ENCODE measurements at regions not wholly inside any gene's neighbourhood (a gene's known extent, or its start where the extent isn't known, plus 50 kb on each side); places are given as distances from the start of the nearest gene placed in this dataset.

DNA sequence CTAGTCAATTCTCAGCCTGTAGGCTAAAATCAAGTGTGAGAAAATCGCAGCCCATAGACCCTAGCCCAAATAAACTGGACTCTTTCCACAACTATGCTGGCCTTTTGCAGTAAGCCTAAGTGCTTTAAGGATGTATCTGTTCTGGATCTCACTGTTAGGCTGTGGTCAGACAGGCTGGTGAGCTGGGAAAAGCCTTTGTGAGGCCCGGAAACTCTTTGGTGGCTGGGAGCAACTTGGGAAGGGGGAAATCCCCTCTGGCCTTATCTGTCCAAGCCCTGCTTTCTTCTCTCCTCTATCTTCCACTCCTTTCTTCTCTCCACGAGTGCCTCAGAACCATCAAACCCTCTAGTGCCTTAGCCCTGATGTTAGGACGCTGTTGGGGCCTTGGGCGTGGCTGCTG, 135.4 kb downstream of the LACC1 start:
- ATAC-seq, result no peak
- intact Hi-C loops (cut with DNase I), result no loop called here
- DNase-seq, result no peak

DNA sequence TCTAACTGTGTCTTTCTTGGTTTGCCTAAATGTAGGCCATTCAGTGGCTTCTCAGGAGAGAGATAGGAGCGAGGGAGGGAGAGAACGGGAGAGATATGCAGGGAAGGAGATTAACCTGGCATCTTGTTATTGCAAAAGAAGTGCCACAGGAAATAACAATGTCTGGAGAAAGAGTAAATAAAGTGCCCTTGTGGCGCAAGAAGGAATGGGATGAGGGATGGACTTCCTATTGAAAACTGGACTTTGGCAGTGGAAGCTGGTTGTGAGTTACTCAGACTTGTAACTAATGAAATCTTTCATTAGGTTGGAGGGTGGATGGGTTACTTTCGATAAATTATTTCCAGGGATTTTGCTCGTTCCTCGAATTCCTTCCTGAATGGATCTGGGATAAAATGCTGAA, 136.1 kb downstream of the LACC1 start:
- DNase-seq, result no peak
- intact Hi-C loops (cut with DNase I), result no loop called here
- ATAC-seq, result no peak

DNA sequence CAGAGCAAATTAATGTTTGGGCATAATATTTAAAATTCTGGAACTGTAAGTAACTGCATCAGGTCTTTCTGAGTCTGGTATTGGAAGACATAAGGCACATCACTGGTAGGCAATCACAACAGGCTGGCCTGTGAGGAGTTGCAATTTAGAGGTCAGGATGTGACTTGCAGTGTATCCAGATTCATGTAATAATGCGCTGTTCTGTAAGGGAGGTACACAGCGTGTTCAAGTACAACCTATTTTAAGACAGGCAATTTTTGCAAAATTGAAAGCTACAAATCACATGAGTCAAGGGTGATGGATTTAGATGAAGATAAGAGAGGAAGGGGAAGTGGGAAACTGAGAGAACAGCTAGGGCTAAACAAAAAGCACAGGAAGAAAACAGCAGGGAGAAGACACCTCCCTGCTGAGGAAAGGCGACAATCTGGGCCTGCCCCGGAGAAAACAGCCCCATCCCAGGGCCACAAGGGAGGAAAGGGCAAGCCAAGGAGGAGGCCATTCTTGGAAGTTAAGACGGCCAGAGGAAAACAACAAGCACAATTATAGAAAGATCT, 138.1 kb downstream of the LACC1 start:
- DNase-seq, result no peak
- intact Hi-C loops (cut with DNase I), result no loop called here
- ATAC-seq, result peak in 1 of 2 donors; percentile 10

DNA sequence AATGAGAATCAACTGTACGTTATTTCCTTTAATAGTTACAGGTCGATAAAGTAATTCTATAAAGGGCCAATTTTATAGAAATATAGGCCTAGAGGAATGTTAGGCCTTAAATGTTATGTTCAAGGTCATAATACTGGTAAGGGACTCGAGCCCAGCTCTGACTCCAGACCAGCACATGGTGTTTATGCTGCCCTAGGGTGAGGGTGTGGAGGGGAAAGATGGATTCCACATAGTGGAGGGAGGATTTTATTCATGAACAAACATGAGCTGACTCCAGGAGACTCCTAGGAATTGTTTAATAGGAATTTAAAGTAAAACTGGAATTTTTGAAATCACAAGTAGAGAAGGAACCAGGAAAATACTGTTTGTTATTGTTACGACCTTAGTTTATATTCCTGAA, 139.9 kb downstream of the LACC1 start:
- no peak for DNase-seq
- intact Hi-C loops (cut with DNase I), result no loop called here

DNA sequence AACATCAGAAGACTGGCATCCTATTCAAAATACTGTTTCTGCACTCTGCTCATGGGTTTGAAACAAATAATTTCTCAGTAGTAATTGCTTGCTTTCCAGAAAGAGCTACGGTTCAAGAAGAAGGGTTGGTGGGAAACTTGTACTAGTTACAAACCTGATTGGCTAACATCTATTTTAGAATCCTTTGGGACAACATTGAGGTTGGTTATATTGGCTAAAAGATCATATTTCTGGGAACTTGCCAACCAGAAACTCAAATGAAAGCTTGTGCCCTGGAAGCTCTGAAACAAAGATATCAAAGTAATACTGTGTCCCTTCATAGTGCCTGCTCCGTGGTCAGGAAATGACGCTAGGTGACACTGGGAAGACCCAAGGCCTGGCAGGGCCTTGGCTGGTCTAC, 141.7 kb downstream of the LACC1 start:
- intact Hi-C loops (cut with DNase I), result no loop called here
- DNase-seq, result no peak
- ATAC-seq, result no peak

More for the DNA sequence above, 139.9 kb downstream of the LACC1 start:
- ATAC-seq, result no peak

DNA sequence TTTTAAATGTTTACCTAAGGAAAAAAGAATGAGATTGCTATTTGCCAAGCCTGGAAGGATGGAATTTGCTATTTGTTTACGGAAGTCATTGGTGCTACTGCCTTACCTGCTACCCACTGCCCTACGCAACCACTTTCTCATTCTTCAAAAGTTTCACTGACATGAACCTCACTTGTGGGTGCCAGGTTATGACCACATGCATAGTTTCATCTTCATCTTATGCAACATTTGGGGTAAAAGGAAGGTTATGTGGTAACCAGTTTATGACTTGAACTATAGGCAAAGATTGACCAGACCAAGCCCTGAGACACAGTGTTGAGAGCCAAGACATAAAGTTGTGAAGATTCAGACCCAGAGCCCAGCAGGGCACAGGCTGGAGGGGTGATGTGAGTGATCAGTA, 142.5 kb downstream of the LACC1 start:
- peak in 1 of 2 donors; percentile 82 for ATAC-seq
- no peak for DNase-seq
- intact Hi-C loops (cut with DNase I), result no loop called here

DNA sequence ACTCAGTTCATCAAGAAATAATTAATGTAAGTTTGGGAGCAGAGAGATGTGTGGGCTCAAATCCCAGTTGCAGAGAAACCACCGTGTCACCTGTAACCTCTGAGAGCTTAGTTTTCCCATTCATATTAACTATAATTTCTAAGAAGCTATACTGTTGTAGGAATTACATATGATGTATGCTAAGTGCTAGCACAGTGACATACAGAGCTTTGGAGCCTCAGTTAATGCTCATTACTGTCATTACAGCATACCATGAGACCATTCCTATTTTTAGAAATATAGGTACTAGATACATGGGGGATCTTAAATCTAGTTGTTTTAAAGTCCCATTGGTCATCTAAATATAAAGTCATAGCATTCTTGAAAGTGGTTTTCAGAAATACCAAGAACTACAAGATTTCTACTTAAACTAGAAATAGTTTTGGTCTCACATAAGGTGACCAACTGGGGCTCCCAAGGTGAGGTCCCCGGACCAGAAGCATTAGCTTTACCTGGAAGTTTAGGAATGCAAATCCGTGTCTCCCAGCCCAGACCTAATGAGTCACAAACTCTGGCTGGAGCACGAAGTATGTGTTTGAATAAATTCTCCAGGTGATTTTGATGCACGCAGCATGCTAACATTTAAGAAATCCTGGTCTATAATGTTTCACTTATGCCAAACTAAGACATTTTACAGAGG, 144.6 kb downstream of the LACC1 start:
- no peak for DNase-seq
- ATAC-seq, result no peak
- intact Hi-C loops (cut with DNase I), result no loop called here

DNA sequence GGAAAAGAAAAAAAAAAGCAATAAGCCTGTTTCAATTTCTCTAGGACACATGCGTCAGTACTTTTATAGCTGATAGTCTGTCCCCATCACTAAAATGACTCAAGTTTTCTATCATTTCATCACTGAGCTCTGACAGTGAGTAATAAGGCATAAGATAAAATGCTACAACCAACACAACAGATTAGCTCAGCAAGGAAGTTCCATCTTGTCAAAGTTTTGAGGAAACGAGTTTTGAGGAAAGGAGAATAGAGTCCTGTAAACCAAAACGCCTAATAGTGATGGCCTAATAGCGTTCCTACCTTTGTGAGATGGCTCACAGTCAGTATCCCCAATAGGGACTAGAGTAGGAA, 145.1 kb downstream of the LACC1 start:
- DNase-seq (no peak), ATAC-seq (no peak)
- intact Hi-C loops (cut with DNase I), result no loop called here

DNA sequence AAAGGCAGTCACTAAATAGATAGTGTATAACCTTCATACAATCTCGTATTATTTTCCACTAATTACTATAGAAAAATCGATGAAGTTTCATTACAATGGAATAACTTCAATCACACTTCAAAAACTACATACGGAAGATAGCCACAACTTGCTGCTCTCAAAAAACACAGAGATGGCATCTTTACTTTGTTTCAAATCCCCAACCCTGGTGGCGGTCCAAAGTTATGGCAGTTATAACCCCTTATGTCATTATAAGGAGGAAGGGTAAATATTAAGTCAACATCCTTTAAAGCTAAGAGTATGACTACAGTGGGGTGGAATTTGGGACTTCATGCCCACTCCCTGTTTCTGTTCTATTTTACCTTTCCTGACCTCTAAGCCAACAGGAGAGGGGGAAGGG, 146.5 kb downstream of the LACC1 start:
- intact Hi-C loops (cut with DNase I), result no loop called here
- DNase-seq, result no peak
- ATAC-seq, result no peak

DNA sequence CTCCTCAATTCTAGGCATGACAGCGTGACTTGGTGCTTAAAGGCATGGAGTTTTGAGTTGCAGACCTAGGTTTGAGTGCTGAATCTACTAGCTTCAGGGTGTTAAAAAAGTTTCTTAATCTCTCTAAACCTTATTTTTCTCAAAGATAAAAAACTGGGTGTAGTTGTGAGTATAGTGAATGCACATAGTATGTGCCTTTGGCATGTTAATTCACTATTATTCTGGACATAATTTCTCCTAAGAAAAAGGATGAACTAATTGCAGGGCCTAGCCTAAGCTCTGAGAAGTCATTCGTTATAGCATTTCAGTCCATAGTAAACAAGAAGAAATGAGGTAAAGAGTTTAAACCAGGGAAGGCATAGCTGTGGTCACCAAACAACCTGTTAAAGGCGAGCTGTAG, 149.0 kb downstream of the LACC1 start:
- DNase-seq (no peak), ATAC-seq (no peak)
- intact Hi-C loops (cut with DNase I), result no loop called here

DNA sequence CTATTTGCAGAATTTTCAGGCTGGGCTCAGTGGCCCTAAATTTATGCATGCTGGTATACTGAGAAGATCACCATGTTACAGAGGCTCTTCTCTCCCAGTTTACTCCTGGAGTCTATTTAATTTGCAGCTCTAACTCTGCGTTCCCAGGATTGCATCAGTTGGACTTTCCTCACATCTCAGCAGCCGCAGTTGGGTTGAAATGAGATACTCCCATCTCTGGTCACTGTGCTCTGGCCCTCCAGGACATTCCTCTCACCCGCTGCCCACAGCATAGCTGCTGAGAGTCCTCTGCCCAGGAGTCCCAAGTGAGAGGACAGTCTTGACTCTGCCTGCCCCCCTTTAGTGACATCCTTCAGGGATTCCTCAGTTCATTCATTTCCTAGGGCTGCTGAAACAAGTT, 150.9 kb downstream of the LACC1 start:
- intact Hi-C loops (cut with DNase I), result no loop called here
- no peak for DNase-seq
- ATAC-seq, result no peak

DNA sequence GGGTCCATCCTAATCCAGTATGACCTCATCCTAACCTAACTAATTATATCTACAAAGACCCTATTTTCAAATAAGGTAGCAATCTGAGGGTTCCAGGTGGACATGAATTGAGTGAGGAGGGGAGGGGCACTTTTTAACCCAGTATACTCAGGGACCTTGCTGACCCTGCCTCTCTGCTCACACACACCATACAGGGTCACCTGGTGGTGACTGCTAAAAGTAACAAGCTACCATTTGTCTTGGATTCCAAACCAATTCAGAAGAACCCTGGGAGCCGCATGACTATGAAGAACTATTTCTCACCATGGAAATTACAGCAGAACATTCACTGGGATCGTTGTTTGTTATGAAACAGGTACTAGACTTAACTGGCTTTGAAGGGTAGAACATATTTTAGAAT, 151.9 kb downstream of the LACC1 start:
- intact Hi-C loops (cut with DNase I), result no loop called here
- no peak for DNase-seq
- ATAC-seq, result no peak

DNA sequence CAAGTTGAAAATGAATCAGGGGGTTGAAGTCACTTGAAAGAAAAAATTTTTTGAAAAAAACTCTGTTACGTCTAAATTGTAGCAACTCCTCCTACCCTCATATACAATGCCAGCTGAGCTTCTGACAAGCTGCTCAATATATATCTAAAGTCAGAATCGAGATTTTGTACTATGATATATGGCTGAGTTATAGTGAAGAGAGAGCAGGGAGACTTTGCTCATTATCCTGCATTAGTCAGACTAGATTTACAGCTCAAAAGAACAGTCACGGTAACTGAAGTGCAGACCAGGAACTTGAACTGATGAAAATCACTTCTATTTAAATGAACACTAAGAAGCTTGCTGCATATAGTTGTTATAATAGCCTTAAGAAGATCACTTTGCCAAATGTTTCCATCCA, 153.1 kb downstream of the LACC1 start:
- DNase-seq (no peak), ATAC-seq (no peak)
- intact Hi-C loops (cut with DNase I), result no loop called here

DNA sequence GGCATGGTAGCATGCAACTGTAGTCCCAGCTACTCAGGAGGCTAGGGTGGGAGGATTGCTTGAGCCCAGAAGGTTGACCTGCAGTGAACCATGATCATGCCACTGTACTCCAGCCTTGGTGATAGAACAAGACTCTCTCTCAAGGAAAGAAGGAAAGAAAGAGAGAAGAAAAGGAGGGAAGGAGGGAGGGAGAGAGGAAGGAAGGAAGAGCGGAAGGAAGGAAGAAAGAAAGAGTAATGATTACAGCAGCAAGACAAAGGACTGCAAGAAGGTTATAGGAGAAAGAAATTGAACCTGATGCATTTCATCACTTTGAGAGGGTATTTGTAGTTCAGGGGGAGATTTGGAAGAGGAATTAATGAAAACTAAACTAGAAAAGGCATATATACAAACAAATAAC, 155.7 kb downstream of the LACC1 start:
- ATAC-seq, result no peak
- intact Hi-C loops (cut with DNase I), result no loop called here
- no peak for DNase-seq

DNA sequence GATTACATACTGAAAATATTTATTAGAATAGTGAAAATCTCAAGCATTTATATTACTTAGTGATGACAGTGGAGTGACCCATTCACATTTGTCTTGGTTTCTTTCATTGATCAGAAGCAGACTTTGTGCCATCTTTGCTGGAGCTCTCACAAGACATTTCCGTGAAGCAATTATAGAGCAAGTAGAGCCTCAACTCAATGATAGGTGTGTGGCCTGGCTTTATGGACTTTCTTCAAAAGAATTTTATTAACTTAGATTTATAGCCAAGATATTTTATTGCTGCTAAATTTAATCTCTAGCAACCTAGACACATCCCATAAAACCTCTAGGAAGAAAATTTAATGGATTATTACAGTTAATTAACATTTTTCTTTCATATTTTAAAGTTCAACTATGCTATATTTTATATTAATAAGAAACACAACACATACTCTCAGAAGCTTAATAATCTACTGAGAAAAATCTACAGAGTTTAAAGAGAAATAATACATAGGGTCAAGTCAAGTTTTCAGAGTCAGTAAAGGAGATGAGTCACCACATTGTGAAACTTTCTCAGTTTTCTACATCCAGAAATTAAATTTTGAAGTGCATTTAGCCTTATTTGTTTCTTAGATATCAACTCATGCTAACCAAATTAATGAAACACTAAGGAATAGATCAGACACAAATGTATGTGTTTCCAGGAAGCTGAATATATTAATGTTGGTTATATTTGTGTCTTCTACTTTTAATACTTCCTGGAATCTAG, 160.5 kb downstream of the LACC1 start:
- ATAC-seq (no peak), DNase-seq (no peak)
- intact Hi-C loops (cut with DNase I), result loop anchor here in 1 of 2 donors (10.0 kb wide), 2 partner anchors 125 to 405 kb away; no protein-coding TSS in a partner anchor

DNA sequence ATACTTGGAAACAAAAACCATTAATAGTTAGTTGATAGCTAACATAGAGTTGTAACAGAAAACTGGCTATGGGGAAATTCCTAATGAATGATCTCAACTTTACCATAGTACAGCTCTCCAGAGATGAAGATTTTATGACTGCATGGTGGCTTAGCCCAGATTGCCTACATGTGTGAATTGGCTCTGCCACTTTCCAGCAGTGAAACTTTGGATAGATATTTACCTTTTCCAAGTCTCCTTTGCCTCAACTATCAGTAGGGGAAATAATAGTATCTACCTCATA, 161.1 kb downstream of the LACC1 start:
- no peak for DNase-seq
- intact Hi-C loops (cut with DNase I), result loop anchor here in 1 of 2 donors (10.0 kb wide), 2 partner anchors 126 to 404 kb away; no protein-coding TSS in a partner anchor
- no peak for ATAC-seq

DNA sequence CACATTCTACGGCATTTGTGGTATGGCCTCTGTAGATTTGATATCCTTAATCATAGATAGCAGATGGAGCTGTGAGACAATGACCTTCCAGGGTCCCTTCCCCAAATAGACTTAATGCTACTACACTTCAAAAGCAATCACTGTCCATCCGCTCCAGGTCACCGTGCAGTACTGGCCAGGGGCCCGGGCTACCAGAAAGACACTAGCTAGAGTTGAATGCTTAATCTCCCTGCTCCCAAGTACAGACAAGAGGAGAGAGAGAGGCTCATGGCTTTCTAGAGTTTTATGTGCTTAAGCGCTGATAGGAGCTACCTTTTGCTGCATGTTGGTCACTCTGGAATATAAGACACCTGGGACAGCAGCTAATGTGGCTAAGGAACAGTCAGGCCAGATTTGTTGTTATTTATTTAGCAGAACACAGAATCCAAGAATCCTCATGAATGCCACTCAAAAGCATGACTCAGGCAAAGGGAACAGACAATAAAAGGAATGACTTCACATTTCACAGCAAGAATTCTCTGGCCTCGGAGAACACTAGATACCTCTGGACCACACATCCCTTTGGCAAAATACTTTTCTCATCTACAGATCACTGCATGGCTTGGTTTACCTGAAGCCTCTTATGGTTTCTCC, 165.0 kb downstream of the LACC1 start:
- intact Hi-C loops (cut with DNase I), result loop anchor here (5.0 to 10.0 kb wide), 3 partner anchors 130 to 400 kb away; no protein-coding TSS in a partner anchor
- ATAC-seq, result peak in 1 of 2 donors; percentile 54

DNA sequence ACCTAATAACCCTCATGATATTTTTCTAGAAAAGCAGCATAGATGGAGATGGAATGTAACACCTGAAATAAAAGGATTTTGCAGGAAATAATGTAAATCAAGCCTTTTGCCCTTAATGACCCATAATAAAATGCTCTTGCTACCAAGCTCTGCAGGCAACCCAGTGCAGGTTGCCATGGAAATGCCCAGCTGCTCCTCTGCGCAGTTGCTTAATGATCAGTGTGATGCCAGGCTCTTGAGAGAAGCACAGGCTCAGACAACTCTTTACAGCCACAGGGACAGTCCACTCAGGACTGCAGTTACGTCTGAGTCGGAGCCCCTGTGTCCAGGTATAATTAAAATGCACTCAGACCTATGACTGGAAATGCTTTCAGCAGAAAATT, 165.5 kb downstream of the LACC1 start:
- DNase-seq (no peak), ATAC-seq (no peak)
- intact Hi-C loops (cut with DNase I), result loop anchor here (5.0 to 10.0 kb wide), 3 partner anchors 130 to 400 kb away; no protein-coding TSS in a partner anchor

More for the DNA sequence above, 165.0 kb downstream of the LACC1 start:
- DNase-seq, result no peak

DNA sequence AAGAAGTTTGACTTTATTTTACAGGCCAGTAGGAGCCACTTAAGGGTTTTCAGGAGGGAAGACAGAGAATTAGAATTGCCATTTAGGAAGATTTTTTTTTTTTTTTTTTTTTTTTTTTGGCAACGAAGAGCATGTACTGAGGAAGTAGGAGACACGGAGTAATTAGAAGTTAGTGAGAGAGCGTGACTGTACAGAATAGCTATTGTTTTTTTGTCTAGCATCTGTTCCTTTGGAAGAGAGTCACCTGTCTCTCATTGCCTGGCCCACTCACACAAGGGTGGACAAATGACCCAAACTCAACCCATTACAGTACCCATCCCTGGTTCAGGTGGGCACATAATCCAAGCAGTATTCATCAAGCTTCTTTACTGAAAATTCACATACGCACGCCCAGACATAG, 166.7 kb downstream of the LACC1 start:
- DNase-seq, result no peak
- intact Hi-C loops (cut with DNase I), result loop anchor here (5.0 to 10.0 kb wide), 3 partner anchors 132 to 398 kb away; no protein-coding TSS in a partner anchor
- ATAC-seq, result no peak

DNA sequence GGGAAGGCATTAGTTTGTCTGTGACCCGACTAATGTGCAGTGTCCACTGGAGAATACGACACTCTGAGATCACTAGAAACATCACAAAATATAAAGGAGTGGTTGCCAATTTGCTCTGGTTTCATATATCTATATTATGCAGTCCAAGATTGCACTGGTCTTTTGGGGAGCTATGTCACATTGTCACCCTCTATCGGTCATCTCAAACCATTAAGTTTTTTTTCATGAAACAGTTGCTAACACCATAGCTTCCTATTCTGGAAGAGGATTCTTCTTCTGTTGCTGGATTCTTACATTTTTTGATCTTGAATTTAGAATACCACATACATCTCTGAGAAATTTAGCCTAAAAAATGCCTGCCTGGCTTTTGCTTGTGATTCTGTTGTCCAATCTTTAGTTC, 168.6 kb downstream of the LACC1 start:
- DNase-seq (no peak), ATAC-seq (no peak)
- intact Hi-C loops (cut with DNase I), result loop anchor here (5.0 to 10.0 kb wide), 3 partner anchors 134 to 396 kb away; no protein-coding TSS in a partner anchor

Measured in left cardiac atrium (tissue), 4 donors.